NCI-H69 (cell line): ENCODE measurements at regions not wholly inside any gene's neighbourhood (a gene's known extent, or its start where the extent isn't known, plus 50 kb on each side); places are given as distances from the start of the nearest gene placed in this dataset.
"Not testable (repeated sequence)": the region's sequence is repeated elsewhere in the genome, so short reads cannot be mapped to it uniquely, and the experiment has no call there.

ENCODE experiments used
- DNase-seq: peaks from one replicate; lab custom pipeline; 2025; lab: John Stamatoyannopoulos, UW

DNA sequence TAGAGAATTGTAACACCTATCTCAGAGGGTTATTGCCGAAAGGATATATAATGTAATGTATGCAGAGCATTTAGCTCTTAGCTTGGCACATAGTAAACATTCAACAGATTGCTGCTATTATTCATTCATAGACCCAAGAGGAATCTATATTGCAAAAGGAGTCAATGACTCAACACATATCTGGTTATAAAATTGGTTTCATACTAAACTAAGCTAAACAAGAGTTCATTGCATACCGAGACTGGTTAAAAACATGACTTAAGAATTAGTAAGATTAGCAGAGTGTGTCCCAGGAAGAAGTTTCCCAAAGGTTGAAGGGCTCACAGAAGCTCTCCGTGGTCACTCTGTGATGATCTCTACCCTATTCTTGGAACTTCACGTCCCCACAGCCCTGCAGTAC is 339.6 kb upstream of the CCNH start:
- DNase-seq, result no peak

DNA sequence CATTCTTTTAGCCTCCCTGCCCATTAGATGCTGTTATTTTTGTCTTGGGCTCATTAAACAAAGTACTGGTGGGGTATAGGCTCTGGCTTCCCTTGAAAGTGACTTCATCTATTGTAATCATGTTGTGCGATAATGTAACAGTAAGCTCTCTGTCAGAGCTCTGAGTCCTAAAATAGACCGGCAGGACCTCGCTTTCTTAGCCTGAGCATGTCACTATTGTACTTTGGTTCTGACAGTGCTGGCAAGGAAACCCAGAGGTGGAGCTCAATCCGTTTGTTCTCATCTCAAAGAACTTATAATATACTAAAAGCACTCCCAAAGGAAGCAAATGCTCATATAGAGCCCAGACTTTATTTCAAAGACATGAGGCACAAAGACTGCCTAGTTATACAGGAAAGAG is 339.1 kb upstream of the CCNH start:
- no peak for DNase-seq

DNA sequence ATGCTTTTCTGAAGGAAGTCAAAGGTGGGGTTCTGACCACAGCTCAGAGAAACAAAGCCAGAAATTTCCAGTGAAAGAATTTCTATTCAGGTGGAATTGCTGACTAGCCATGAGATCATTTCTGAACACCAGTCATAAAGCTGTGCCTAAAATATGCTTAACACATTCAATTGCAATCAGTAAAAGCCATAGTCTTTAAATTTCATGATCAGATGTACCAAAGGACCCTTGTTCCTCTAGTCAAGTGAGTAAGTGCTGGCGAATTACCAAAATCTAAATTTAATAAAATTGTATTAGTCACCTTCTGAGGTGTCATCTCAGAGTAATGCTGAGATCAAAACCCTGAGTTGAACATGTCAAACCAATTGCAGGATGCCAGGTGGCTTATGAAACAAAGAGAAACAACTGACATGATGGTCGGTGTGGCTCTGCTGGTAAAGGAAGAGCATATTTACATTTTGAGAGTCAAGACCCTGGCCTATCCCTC is 334.2 kb upstream of the CCNH start:
- DNase-seq, result peak; percentile 90

DNA sequence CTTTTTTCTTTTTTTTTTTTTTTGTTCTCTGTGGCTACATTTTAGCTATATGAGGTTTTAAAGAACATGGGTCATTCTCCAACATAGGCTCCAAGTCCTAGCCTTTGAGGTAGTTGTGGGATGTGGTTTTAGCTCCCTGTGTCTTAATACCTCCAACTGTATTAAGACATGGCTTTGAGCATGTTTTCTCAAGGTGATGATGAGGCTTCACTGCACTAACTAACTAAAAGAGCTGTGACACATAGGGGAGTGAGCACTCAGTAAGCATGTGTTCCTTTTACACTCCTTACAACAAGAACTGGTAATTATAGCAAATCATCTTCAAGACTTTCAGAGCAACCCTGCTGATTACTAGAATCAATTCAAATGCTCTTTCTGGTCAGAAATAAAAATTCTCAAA is 333.6 kb upstream of the CCNH start:
- no peak for DNase-seq

DNA sequence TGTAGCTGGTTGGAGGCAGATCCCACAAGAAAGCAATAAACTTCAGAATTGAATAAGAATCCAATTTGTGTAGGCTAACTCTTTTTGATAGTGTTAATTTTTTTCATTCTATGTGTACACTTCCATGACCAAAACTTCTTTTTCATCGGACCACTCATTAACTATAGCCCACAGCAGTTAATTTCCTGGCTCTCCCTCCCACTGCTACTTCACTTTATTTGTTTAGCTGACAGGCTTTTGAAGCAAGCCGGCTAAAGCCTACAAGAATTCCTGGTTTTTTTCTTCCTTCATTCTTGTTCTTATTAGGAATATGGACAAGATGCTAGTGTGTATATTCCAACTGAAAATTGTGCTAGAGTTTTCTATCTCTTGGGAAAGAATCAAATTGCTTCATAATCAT is 329.2 kb upstream of the CCNH start:
- DNase-seq, result peak; percentile 88

DNA sequence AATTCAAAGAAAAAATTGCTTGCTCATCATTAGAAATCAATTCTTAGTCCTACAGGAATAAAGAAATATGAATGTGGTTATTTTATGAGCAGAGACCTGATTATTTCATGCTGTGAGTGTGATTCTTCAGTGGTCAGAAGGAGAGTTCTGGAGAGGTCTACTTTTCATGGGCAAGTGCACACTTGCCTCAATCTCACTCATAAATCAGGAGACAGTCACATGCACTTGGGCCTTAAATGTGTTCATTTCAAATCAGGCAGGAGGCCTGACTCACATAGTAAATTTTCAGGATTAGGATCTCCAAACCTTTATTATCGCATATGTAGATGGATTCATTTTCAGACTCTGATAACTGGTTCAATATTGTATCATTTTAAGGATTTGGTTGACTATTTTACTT is 323.2 kb upstream of the CCNH start:
- peak; percentile 94 for DNase-seq

DNA sequence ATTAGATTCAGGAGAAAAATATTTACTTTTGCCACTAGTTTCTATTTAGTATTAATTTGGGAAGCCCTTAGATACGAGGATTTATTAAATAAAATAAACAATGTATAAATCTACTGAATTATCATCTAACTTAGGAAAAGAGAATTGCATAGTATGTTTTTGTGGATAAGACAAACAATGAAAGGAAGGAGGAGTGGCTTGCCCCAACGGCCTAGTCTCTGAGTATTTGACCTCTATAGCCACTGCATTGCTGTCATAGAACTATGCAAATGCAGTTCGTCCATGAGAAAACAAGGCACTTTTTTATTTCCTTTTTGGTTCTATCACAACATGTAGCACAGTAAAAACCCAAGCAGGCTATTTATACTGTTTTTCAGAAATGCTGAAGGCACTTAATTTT is 321.2 kb upstream of the CCNH start:
- peak; percentile 72 for DNase-seq

DNA sequence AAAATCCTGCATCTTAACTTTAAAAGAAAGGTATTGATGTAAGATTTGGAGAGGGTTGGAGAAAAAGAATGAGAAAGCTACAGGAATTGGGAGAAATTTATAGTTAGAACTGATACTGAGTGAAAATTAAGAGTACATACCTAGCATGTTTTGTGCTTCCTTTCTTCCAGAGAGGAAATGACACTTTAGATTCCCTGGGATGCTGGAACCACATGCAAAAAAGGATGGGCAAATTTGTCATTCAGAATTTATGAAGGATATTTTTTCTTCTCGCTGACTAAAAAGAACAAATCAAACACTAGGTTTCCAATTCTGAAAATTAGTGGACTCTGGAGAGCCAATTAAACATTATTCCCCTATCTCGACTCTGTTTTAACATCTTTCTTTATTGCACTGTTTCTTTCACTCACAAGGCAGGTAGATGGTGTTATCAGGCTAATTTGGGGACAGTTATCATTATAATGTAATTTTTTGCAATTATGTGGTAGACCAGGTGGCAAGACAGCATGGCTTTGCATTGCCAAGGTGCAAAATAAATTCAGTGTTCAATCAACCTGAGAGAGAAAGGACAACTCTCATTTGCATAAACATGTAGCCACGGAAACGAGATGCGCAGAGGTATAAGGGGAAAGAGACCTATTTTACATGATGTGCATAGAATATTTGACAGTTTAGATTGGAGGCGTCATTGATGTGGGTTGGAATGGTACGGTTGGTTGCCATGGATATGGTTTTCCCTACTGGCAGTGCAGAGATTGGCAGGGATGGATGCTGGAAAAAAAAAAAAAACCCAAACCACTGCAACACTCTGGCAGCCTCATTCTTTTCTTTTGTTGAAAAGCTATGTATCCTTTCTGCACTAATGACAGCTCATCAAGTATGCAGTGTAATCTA is 320.4 kb upstream of the CCNH start:
- DNase-seq, result peak; percentile 98

DNA sequence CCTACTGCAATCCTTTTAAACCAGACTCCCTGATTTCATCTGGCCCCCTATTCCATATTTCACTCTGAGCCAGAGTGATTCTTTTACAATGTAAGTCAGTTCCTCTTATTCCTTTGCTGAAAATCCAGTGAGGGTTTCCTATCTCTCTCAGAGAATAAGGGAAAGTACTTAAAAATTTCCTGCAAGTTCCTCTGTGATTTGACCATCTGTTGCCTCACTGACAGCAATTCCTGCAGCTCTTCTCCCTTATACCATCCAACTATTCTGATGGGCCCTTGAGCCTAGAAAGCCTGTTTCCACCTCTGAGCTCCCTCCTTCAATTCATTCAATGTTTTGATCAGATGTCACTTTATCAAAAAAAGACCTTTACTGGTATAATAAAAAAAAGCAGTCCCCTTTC is 317.1 kb upstream of the CCNH start:
- DNase-seq, result peak; percentile 92

DNA sequence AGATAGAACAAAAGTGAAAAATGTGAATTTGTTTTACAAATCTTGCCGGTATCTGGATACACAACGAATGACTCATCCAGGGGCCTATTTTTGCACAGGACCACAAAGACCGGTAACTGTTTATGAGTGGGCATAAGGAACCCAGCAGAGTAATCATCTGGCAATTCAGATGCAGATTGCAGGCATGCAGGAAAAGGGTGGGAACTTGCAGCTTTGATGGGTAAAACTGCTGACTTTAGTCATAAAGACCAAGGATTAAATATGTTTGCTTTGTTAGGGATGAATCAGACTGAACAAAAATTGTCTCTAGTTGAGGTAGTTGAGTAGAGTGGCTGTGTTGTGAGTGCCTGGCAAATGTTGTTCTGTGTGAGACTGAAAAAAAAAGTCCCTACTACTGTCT is 309.6 kb upstream of the CCNH start:
- DNase-seq, result peak; percentile 26

DNA sequence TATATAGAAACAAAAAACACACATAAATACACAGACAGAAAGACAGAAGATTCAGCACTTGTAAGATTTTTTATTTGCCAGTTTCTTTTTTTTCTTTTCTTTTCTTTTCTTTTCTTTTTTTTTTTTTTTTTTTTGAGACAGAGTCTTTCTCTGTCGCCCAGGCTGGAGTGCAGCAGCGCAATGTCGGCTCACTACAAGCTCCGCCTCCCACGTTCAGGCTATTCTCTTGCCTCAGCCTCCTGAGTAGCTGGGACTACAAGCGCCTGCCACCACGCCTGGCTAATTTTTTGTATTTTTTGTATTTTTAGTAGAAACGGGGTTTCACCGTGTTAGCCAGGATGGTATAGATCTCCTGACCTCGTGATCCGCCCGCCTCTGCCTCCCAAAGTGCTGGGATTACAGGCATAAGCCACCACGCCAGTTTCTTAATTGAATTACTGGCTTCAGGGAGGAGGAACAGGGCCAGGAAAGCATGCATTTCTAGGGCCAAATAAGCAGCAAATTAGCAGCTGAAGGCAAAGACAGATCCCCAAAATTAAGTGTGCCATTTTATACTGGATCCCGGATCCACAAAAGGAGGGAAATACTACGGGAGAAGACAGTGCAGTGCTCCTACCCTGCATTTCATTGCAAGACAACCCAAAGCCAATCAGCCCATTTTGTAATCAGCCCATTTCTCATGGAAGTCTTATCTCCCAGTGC is 305.6 kb upstream of the CCNH start:
- DNase-seq, result not testable (repeated sequence)

DNA sequence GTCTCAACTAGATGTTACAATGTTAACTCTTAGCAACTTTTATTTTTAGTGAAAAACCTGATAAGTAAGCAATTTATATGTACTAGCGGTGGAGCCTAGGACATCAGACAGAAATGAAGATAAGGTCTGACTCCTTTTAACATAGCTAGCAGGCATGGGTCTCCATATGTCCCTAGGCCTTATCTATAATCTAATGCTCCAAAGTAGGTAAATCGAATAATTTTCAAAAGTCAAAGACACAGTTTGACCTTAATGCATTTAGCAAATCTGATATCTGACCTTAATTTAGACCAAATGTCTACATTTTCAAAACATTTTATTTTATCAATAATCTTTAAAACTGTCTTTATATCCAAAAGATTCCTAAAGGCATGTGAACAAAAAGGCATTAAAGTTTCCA is 305.0 kb upstream of the CCNH start:
- DNase-seq, result no peak

DNA sequence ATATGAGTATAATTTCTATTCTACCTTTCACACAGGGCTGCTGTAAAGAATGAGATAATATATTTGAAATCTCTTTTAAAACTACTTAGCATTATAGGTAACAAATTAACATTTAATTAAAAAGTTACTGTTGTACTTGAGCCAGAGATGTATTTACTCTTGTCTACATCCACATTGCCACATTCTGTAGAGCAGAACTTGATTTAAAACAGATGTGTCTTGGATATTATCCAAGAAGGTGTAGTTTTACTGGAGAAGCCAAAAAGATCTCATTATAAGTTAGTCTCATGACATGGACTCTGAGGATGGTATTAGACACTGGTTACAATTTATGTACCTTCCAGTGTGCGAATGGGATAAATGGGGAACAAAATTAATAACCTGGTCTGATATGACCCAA is 293.1 kb upstream of the CCNH start:
- DNase-seq, result peak; percentile 32

DNA sequence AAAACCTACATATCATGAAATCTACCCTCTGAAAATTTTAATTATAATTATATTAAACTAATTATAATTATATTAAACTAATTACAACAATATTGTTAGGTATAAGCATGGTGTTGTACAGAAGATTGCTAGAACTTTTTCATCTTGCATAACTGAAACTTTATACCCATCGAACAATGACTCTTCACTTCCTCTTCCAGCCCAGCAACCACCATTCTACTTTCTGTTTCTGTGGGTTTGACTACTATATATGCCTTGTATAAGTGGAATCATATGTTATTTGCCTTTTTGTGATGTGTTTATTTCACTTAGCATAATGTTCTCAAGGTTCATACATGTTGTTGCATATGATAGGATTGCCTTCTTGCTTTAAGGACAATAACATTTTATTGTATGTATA is 274.2 kb upstream of the CCNH start:
- no peak for DNase-seq

DNA sequence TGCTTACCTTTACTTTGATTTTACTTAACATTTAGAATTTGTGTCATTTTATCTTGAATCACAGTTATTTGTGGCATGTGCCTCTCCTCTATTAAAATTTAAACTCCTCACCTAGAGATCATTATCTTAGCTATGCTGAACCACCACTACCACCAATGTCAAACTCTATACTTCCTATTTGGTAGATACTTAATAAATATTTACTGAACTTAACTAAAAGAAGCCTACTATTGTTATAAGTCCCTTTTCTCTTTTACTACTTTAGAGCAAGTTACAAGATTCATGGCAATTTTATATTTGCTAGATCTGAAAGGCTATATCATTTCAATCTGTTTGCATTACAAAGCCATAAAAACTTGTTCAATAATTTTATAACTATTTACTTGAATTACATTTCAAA is 273.3 kb upstream of the CCNH start:
- DNase-seq, result no peak

DNA sequence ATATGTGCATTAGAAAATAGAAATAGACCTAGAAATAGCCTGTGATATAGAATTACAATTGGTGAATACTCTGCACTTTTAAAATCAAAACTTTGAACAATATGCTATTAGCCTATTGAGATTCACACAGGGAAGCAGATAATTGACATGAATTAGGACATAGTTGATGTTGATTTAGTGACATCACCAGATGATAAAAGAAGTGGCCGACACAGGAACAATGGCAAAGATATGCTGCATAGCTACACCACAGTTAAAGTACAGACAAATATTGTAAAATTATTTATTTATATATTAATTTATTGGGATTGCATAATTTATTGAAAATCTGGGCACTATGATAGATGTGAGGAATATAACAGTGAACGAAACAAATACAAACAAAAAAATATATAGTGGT is 261.5 kb upstream of the CCNH start:
- peak; percentile 70 for DNase-seq

DNA sequence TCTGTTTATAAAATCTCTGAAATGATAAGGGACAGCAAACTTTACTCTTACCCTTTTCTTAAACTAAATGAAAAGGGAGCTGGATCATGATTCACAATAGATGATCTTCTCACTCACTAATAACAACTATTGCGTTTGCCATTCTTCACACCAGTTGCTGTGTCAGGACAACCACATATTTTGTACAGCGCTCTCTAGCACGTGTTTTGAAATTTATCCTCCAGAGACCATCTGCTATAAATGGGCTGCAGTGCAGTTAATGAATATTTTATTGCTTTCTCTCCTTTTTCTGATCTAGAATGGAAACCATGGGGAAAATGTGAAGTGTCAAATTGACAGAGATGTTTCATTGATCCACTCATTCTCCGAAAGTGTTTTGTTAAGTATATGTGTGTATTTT is 258.4 kb upstream of the CCNH start:
- peak; percentile 15 for DNase-seq

DNA sequence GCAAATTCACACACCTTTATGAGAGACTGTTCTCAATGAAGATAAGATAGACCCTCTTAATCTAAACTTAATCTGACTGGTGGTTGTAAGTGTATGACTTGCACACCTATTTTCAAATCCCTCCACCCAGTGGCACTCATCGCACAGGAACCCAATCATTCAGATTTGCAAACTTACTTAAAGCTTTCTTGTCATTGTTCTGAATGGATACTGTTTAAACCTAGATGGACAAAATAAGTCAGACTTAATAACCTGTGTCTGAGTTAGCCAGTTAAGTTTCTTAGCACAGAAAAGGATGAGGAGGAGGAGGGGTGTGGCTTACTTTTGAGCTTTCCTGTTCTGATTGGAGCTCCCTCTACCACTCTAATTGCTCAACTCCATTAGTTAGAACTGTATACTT is 252.4 kb upstream of the CCNH start:
- peak; percentile 18 for DNase-seq

DNA sequence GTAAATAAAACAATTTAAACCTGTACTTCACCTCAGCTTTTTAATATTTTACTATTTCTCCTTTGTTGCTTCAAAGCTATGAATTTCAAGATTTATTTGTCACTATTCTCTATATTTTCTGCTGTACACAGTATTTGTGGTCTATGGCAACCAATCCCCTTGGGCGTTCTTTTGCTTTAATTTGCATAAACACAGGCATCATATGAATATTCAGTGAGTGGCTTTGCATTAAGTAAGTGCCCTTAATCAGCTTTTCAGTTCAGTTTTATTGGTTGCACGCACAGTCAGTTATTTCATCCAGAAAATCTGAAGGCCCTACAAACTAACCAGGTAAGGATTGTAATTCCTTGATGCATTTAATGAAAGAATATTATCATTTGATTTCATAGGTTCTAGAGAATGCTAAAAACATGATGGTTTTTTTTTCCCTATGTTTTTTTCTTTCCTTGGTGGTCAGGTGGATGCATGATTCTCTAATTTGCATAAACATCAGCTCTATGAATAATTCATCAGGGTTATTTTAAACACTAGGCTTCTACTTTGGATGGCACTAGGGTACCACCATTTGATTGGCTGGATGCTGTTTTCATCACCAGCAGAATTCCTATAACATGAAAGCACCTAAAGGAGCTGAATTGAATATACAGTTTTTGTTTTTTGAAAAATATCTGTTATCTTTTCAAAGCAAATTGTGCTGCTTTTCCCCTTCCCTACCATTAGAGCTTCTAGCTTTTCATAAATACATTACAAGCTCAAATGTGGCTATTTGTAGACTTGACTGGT is 249.2 kb upstream of the CCNH start:
- DNase-seq, result no peak

DNA sequence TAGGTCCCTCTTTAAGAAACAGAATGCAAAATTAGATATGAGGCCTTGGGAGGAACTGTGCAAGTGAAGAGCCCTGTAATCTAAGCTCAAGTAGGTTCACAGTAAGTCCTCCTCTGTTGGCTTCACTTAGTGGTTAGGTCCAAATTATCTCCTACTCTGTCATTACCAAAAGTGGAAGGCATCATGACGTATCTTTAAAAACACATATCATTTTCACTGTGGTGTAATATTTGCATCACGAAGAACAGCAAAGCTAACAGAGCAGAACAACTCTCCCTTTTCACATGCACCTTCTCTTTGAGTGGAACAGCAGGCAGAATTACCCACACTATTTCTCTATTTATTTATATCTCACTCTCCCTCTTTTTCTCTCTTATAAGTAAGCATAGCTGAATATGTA is 240.5 kb upstream of the CCNH start:
- DNase-seq, result peak; percentile 47

DNA sequence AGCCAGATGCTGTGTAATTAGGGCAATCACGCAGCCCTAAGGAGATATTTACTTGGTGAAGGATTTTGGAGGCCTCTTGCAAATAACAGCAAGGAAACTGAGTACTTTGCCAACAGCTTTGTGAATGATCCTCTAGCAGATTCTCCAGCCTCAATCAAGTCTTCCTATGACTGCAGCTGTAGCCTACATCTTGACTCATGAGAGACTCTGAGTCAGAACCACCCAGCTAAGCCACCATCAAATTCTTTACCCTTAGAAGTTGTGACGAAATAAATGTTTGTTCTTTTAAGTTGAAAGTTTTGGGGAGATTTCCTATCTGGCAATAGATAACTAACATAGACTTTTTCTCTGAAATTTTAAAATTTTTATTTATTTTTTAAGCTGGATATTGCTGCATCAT is 237.6 kb upstream of the CCNH start:
- peak; percentile 89 for DNase-seq

DNA sequence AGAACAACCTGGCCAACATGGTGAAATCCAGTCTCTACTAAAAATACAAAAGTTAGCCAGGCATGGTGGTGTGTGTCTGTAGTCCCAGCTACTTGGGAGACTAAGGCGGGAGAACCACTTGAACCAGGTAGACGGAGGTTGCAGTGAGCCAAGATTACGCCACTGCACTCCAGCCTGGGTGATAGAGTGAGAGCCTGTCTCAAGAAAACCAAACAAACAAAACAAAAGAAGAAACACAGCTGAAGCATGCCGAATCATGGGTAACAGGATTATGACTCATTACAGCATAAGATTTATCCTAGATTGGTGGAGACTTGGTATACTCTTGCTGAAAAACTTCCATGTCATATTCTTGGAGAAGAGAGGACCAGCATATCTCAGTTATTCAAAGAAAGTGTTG is 236.7 kb upstream of the CCNH start:
- DNase-seq, result peak; percentile 35

DNA sequence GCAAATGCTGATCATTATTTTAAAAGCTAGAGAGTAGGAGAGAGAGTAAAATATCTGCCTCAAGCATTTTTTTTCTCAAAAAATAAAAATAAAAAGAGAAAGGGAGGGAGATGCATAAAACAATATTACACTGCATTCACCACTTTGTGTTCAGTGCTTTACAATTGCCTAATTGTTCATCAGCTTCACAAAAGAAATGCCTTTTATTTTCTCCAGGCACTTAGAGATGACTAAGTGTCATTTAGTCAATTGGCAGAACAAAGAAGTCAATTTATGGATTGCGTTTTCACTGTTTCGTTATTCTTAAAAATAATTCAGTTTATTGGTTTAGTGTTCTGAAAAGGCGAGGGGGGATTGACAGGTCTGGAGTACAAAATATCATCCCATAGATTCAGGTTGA is 232.5 kb upstream of the CCNH start:
- DNase-seq, result peak; percentile 83
